Mesenchymal stem cell (in vitro differentiated cells and primary cell): ENCODE measurements at regions not wholly inside any gene's neighbourhood (a gene's known extent, or its start where the extent isn't known, plus 50 kb on each side); places are given as distances from the start of the nearest gene placed in this dataset.

Experiments
- DNase-seq: peaks from one replicate; pipeline ENCODE4 v3.0.0-alpha.2; 2013
- H2AFZ ChIP-seq: one replicate; pipeline ENCODE4 v1.6.1; 2013; ENCODE audit warnings: low read depth, mild to moderate bottlenecking, control low read depth, inconsistent platforms, low read length, moderate library complexity
- H2AK5ac ChIP-seq: 2 replicates; pipeline ENCODE4 v1.6.1; 2013; ENCODE audit warnings: low read length, moderate library complexity, mild to moderate bottlenecking, inconsistent platforms; ENCODE audit not compliant: severe bottlenecking
- H2BK120ac ChIP-seq: one replicate; pipeline ENCODE4 v1.6.1; 2013; ENCODE audit warnings: low read depth, mild to moderate bottlenecking, inconsistent platforms, low read length, moderate library complexity
- H2BK12ac ChIP-seq, 2 experiments: one replicate each; pipeline ENCODE4 v1.6.1; 2013; ENCODE audit warnings: inconsistent platforms in 2 of 2, low read length in 2 of 2, mild to moderate bottlenecking in 2 of 2, moderate library complexity in 2 of 2, control low read depth in 1 of 2
- H2BK15ac ChIP-seq: one replicate; pipeline ENCODE4 v1.6.1; 2013; ENCODE audit warnings: mild to moderate bottlenecking, low read depth, inconsistent platforms; ENCODE audit not compliant: poor library complexity, severe bottlenecking
- H2BK5ac ChIP-seq: 2 replicates; pipeline ENCODE4 v1.6.1; 2013; ENCODE audit warnings: low read depth, mild to moderate bottlenecking, low read length, control low read depth, inconsistent platforms; ENCODE audit not compliant: poor library complexity, severe bottlenecking
- H3K14ac ChIP-seq, 2 experiments: one replicate each; pipeline ENCODE4 v1.6.1; 2013; ENCODE audit warnings: inconsistent platforms in 2 of 2, low read length in 2 of 2, control low read depth in 1 of 2, mild to moderate bottlenecking in 1 of 2, moderate library complexity in 1 of 2
- H3K18ac ChIP-seq, 2 experiments: one replicate each; pipeline ENCODE4 v1.6.1; 2013; ENCODE audit warnings: inconsistent platforms in 2 of 2, low read length in 2 of 2, control low read depth in 1 of 2, low read depth in 1 of 2, mild to moderate bottlenecking in 1 of 2
- H3K23ac ChIP-seq, 2 experiments: one replicate each; pipeline ENCODE4 v1.6.1; 2013; ENCODE audit warnings: inconsistent platforms in 2 of 2, low read length in 2 of 2, mild to moderate bottlenecking in 2 of 2, moderate library complexity in 2 of 2, control low read depth in 1 of 2
- H3K27ac ChIP-seq: 2 replicates; pipeline ENCODE4 v1.5.1; 2013; ENCODE audit warnings: mild to moderate bottlenecking, moderate library complexity, low read length, control low read depth, inconsistent platforms; ENCODE audit not compliant: poor library complexity, severe bottlenecking
- H3K27me3 ChIP-seq, 2 experiments: 2 replicates each; pipeline versions ENCODE4 v1.6.1 to v1.7.0; 2013; ENCODE audit warnings: low read length in 2 of 2, mild to moderate bottlenecking in 2 of 2, moderate library complexity in 2 of 2, control low read depth in 1 of 2, inconsistent platforms in 1 of 2; ENCODE audit not compliant: control insufficient read depth in 1 of 2, insufficient read depth in 1 of 2
- H3K36me3 ChIP-seq, 2 experiments: 2 replicates each; pipeline versions ENCODE4 v1.6.1 to v1.7.0; 2013; ENCODE audit warnings: low read length in 2 of 2, control low read depth in 1 of 2, inconsistent platforms in 1 of 2, low read depth in 1 of 2, mild to moderate bottlenecking in 1 of 2; ENCODE audit not compliant: insufficient read depth in 2 of 2, control insufficient read depth in 1 of 2
- H3K4ac ChIP-seq, 2 experiments: one replicate each; pipeline ENCODE4 v1.6.1; 2013; ENCODE audit warnings: inconsistent platforms in 2 of 2, low read length in 2 of 2, mild to moderate bottlenecking in 2 of 2, moderate library complexity in 2 of 2, control low read depth in 1 of 2, low read depth in 1 of 2
- H3K4me1 ChIP-seq: 2 replicates; pipeline ENCODE4 v1.6.1; 2013; ENCODE audit warnings: low read depth, low read length, control low read depth; ENCODE audit not compliant: control insufficient read depth, insufficient read depth
- H3K4me2 ChIP-seq: 2 replicates; pipeline ENCODE4 v1.6.1; 2013; ENCODE audit warnings: low read length, mild to moderate bottlenecking, inconsistent platforms; ENCODE audit not compliant: poor library complexity, severe bottlenecking
- H3K4me3 ChIP-seq, 2 experiments: 2 replicates each; pipeline versions ENCODE4 v1.5.1 to v1.7.0; 2013; ENCODE audit warnings: low read length in 2 of 2, mild to moderate bottlenecking in 2 of 2, control low read depth in 1 of 2, low read depth in 1 of 2; ENCODE audit not compliant: insufficient read depth in 1 of 2
- H3K79me1 ChIP-seq: replicated peaks from 2 replicates; pipeline ENCODE4 v1.6.1; 2013; ENCODE audit warnings: mild to moderate bottlenecking, control low read depth, low read length, inconsistent platforms; ENCODE audit not compliant: poor library complexity, severe bottlenecking
- H3K9ac ChIP-seq: 2 replicates; pipeline ENCODE4 v1.7.0; 2013; ENCODE audit warnings: mild to moderate bottlenecking, low read length, moderate library complexity
- H3K9me3 ChIP-seq: 2 replicates; pipeline ENCODE4 v1.7.0; 2013; ENCODE audit warnings: mild to moderate bottlenecking, low read length; ENCODE audit not compliant: control insufficient read depth
- H4K8ac ChIP-seq: one replicate; pipeline ENCODE4 v1.6.1; 2013; ENCODE audit warnings: inconsistent platforms, mild to moderate bottlenecking, low read length, moderate library complexity
- H4K91ac ChIP-seq: one replicate; pipeline ENCODE4 v1.6.1; 2013; ENCODE audit warnings: mild to moderate bottlenecking, low read length, inconsistent platforms
- WGBS: methylation state at CpG from one replicate; pipeline ENCODE4 v1.1.7; 2013; ENCODE audit warnings: mixed read lengths; 5-methylcytosine and 5-hydroxymethylcytosine counted together

- no peak overlapping the region for H2BK15ac ChIP-seq
- WGBS, result 97% methylated on average over 10 of the region's 10 CpGs
- H4K91ac ChIP-seq, result peak overlapping the region; percentile 61
- H3K18ac ChIP-seq, result no peak overlapping the region
- no peak overlapping the region for H2AK5ac ChIP-seq
- no peaks in the 10 kb centered on the region for H3K36me3 ChIP-seq
- no peak overlapping the region for H2AFZ ChIP-seq
- H2BK5ac ChIP-seq, result no peak overlapping the region
- no peak overlapping the region for H3K4me2 ChIP-seq
- H3K27ac ChIP-seq, result no peak overlapping the region
- peaks cover 2% of the 10 kb centered on the region for H3K9me3 ChIP-seq
- no peak overlapping the region for H3K9ac ChIP-seq
- H2BK12ac ChIP-seq, result no peak overlapping the region
- no peak overlapping the region for H3K4me3 ChIP-seq
- no peak overlapping the region for H4K8ac ChIP-seq
- H3K14ac ChIP-seq, result no peak overlapping the region
- H3K4me1 ChIP-seq, result peaks cover 5% of the 10 kb centered on the region
- no peak overlapping the region for H3K4ac ChIP-seq
- H2BK120ac ChIP-seq, result no peak overlapping the region
- peaks cover 0 to 29% of the 10 kb centered on the region in 2 experiments for H3K27me3 ChIP-seq
- no peak for DNase-seq
- H3K23ac ChIP-seq, result no peak overlapping the region
- H3K79me1 ChIP-seq, result no peaks in the 10 kb centered on the region
Measured at GRCh38 chr12:116628450-116628793, 69.2 kb downstream of the MAP1LC3B2 start.
